ENCODE measurements at regions not wholly inside any gene's neighbourhood (a gene's known extent, or its start where the extent isn't known, plus 50 kb on each side); places are given as distances from the start of the nearest gene placed in this dataset.
A peak's percentile ranks its signal among the peaks of the same experiment; 100 is the strongest.

- TF ChIP-seq POLR2A (IDR thresholded peaks at IDR 0.05) (no peak), POLR2AphosphoS5 (IDR thresholded peaks at IDR 0.05; ENCODE audit: insufficient read depth in 1 of 2, low read depth in 1 of 2) (no peak), CTCF (IDR thresholded peaks at IDR 0.05) (no peak)
- Histone ChIP-seq H3K27ac (no peak overlapping the region), H3K36me3 (no peaks in the 10 kb centered on the region), H3K9me3 (no peaks in the 10 kb centered on the region), H3K27me3 (no peaks in the 10 kb centered on the region), H3K4me1 (peaks cover 27% of the 10 kb centered on the region), H3K4me3 (no peak overlapping the region)
- intact Hi-C loops (cut with DNase I), result no loop called here
- peak in 1 of 2 donors; percentile 29 for DNase-seq (ENCODE audit: extremely low spot score in 2 of 2)
Observed at GRCh38 chr3:184489268-184489841, 72.2 kb upstream of the EPHB3 start.

- DNase-seq (ENCODE audit: extremely low spot score in 2 of 2), result peak in 1 of 2 donors; percentile 74
- no peaks in the 10 kb centered on the region for H3K27me3 ChIP-seq
- no peak overlapping the region for H3K27ac ChIP-seq
- H3K36me3 ChIP-seq, result no peaks in the 10 kb centered on the region
- H3K4me1 ChIP-seq, result peaks cover 21% of the 10 kb centered on the region
- H3K4me3 ChIP-seq, result peak overlapping the region in 1 of 2 donors; percentile 24
- H3K9me3 ChIP-seq, result no peaks in the 10 kb centered on the region
- intact Hi-C loops (cut with DNase I), result no loop called here
- TF ChIP-seq CTCF (IDR thresholded peaks at IDR 0.05), result no peak
- TF ChIP-seq POLR2AphosphoS5 (IDR thresholded peaks at IDR 0.05; ENCODE audit: insufficient read depth in 1 of 2, low read depth in 1 of 2), result no peak
Observed at GRCh38 chr3:184491011-184491576, 70.5 kb upstream of the EPHB3 start.

- Histone ChIP-seq H3K27me3 (no peaks in the 10 kb centered on the region), H3K4me3 (peak overlapping the region in 1 of 2 donors; percentile 24), H3K9me3 (no peaks in the 10 kb centered on the region), H3K4me1 (peaks cover 21% of the 10 kb centered on the region), H3K27ac (no peak overlapping the region), H3K36me3 (no peaks in the 10 kb centered on the region)
- intact Hi-C loops (cut with DNase I), result no loop called here
- no peak for TF ChIP-seq POLR2AphosphoS5 (IDR thresholded peaks at IDR 0.05; ENCODE audit: insufficient read depth in 1 of 2, low read depth in 1 of 2)
- TF ChIP-seq CTCF (IDR thresholded peaks at IDR 0.05), result no peak
- no peak for TF ChIP-seq POLR2A (IDR thresholded peaks at IDR 0.05)
- no peak for DNase-seq (ENCODE audit: extremely low spot score in 2 of 2)
Observed at GRCh38 chr3:184491867-184492615, 69.5 kb upstream of the EPHB3 start.

- TF ChIP-seq POLR2AphosphoS5 (IDR thresholded peaks at IDR 0.05; ENCODE audit: insufficient read depth in 1 of 2, low read depth in 1 of 2), result peak in 1 of 2 donors; percentile 26
- no peak for TF ChIP-seq POLR2A (IDR thresholded peaks at IDR 0.05)
- TF ChIP-seq CTCF (IDR thresholded peaks at IDR 0.05), result no peak
- intact Hi-C loops (cut with DNase I), result no loop called here
- Histone ChIP-seq H3K4me1 (peaks cover 14% of the 10 kb centered on the region), H3K4me3 (no peak overlapping the region), H3K27ac (no peak overlapping the region), H3K36me3 (no peaks in the 10 kb centered on the region), H3K9me3 (no peaks in the 10 kb centered on the region), H3K27me3 (no peaks in the 10 kb centered on the region)
- DNase-seq (ENCODE audit: extremely low spot score in 2 of 2), result no peak
Observed at GRCh38 chr3:184496933-184497332, 64.7 kb upstream of the EPHB3 start.

GRCh38 chr3:184497804-184498203, 63.8 kb upstream of the EPHB3 start:
- intact Hi-C loops (cut with DNase I), result no loop called here
- Histone ChIP-seq H3K9me3 (no peaks in the 10 kb centered on the region), H3K27me3 (no peaks in the 10 kb centered on the region), H3K36me3 (no peaks in the 10 kb centered on the region), H3K4me3 (no peak overlapping the region), H3K4me1 (peaks cover 8% of the 10 kb centered on the region), H3K27ac (no peak overlapping the region)
- DNase-seq (ENCODE audit: extremely low spot score in 2 of 2), result no peak
- no peak for TF ChIP-seq CTCF (IDR thresholded peaks at IDR 0.05)

Data from vagina (tissue), 2 donors.